GM23248 (cell line): ENCODE measurements at regions not wholly inside any gene's neighbourhood (a gene's known extent, or its start where the extent isn't known, plus 50 kb on each side); places are given as distances from the start of the nearest gene placed in this dataset.

Source experiments
- EZH2 ChIP-seq: fragments of 200-600 bp; sonication (generic); IDR thresholded peaks from 2 replicates; pipeline ENCODE4 v1.6.1; 2018; ENCODE audit warnings: antibody characterized with exemption, mild to moderate bottlenecking; ENCODE audit not compliant: insufficient read depth, poor library complexity, severe bottlenecking
- EZH2phosphoT487 ChIP-seq: fragments of 200-600 bp; sonication (generic); IDR thresholded peaks from 2 replicates; pipeline ENCODE4 v1.6.1; 2018; ENCODE audit warnings: antibody characterized with exemption, moderate library complexity, mild to moderate bottlenecking, low read depth; ENCODE audit not compliant: insufficient read depth

DNA sequence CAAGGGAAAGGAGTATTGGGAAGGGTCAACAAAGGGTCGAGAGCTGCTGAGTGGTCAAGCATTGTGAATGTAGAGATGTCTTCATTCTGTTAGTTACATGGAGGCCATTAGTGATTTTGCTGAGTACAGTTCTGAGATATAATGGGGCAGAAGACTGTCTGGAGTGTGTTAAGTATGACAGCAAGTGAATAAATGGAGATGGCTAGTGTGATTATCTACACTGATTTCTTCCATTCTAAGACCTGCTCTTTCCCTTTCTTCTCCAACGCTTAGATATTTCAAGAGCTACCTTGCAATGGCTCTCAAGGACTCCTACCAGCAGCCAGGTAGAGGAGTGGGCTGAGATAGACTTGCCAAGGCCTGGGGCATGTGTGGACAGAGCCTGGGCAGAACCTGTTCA is 216.5 kb downstream of the MFSD1 start:
- no peak for TF ChIP-seq EZH2
- no peak for TF ChIP-seq EZH2phosphoT487
